ENCODE measurements at regions not wholly inside any gene's neighbourhood (a gene's known extent, or its start where the extent isn't known, plus 50 kb on each side); places are given as distances from the start of the nearest gene placed in this dataset.

DNA sequence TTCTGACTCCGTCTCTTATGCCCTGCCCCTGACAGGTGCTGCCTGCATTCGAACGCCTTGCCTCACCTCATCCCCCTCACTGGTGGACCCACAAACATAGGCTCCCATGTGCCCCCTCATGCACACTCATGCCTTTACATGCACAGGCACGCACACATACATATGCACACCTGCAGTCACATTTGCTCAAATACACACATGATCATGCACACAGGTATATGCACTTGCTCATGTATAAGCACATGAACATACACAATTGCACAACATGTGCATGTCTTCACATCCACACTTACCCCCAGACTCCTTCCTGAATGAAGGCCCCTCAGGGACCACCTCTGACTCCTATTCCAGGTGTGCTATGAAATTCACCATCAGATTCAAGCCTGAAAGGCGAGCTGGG lies 506.9 kb downstream of the PTPRU start:
- TF ChIP-seq POLR2A (IDR thresholded peaks at IDR 0.05; ENCODE audit: low read length) (no peak), GATA1 (IDR thresholded peaks at IDR 0.05; ENCODE audit: low read depth, low read length) (no peak)

Measured in erythroblast (primary cell).